ENCODE measurements at regions not wholly inside any gene's neighbourhood (a gene's known extent, or its start where the extent isn't known, plus 50 kb on each side); places are given as distances from the start of the nearest gene placed in this dataset.

- H3K27me3 Mint-ChIP-seq (ENCODE audit: insufficient read depth, low read depth), result no peaks in the 10 kb centered on the region
- TF ChIP-seq EZH2phosphoT487 (IDR thresholded peaks at IDR 0.05), result no peak
- TF ChIP-seq CTCF (IDR thresholded peaks at IDR 0.05), result no peak
- no peak for TF ChIP-seq EZH2 (IDR thresholded peaks at IDR 0.05)
Measured at GRCh38 chr3:102537123-102537522, 102.3 kb downstream of the ZPLD1 start.

DNA sequence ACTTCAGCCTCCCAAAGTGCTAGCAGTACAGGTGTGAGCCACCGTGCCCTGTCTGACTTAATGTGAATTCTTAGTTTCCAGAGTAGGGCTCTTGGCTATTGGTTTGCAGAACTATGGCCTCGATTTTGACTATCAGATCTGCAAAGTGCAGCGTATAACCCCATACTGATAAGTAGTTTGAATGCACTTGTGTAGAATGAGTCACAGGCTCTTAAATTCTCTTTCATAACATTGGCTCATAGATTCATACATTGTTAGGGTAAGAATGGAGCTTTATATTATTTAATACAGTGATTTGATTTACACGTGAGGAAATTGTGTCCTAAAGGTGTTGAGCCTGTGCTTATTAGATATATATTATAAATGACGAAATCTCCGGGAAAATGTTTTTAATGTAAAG is 109.9 kb downstream of the ZPLD1 start:
- no peak overlapping the region for H2AFZ ChIP-seq (replicated peaks)
- H3K9me3 Mint-ChIP-seq, result no peaks in the 10 kb centered on the region
- no peak for TF ChIP-seq CTCF (IDR thresholded peaks at IDR 0.05)
- no peak for TF ChIP-seq EZH2phosphoT487 (IDR thresholded peaks at IDR 0.05)
- DNase-seq (ENCODE audit: low spot score), result no peak
- no peaks in the 10 kb centered on the region for H3F3A ChIP-seq (ENCODE audit: low read depth)
- H3K4me3 Mint-ChIP-seq, result no peak overlapping the region
- no peak overlapping the region for H3K27ac Mint-ChIP-seq
- H3K4me1 ChIP-seq, result no peaks in the 10 kb centered on the region
- no peak overlapping the region for H3K4me3 ChIP-seq
- no peak overlapping the region for H3K4me2 ChIP-seq
- H3K27me3 Mint-ChIP-seq (ENCODE audit: insufficient read depth, low read depth), result no peaks in the 10 kb centered on the region
- no peaks in the 10 kb centered on the region for H3K36me3 ChIP-seq
- no peaks in the 10 kb centered on the region for H4K20me1 ChIP-seq (ENCODE audit: low read depth)
- no peak overlapping the region for H3K27ac ChIP-seq
- no peaks in the 10 kb centered on the region for H3K79me2 ChIP-seq (ENCODE audit: low read depth)
- no peaks in the 10 kb centered on the region for H3K4me1 Mint-ChIP-seq
- no peak overlapping the region for H3K9ac ChIP-seq
- H3K36me3 Mint-ChIP-seq, result no peaks in the 10 kb centered on the region
- H3K9me3 ChIP-seq (ENCODE audit: low read depth), result no peaks in the 10 kb centered on the region
- H3K27me3 ChIP-seq, result no peaks in the 10 kb centered on the region

More at GRCh38 chr3:102537123-102537522, 102.3 kb downstream of the ZPLD1 start:
- Histone ChIP-seq H2AFZ (replicated peaks) (peak overlapping the region; percentile 66), H3K27ac (no peak overlapping the region), H3K27me3 (no peaks in the 10 kb centered on the region), H3K4me3 (no peak overlapping the region), H3K79me2 (ENCODE audit: low read depth) (no peaks in the 10 kb centered on the region), H3K36me3 (no peaks in the 10 kb centered on the region), H3K9ac (no peak overlapping the region), H4K20me1 (ENCODE audit: low read depth) (no peaks in the 10 kb centered on the region), H3K9me3 (ENCODE audit: low read depth) (no peaks in the 10 kb centered on the region), H3F3A (ENCODE audit: low read depth) (no peaks in the 10 kb centered on the region), H3K4me1 (peaks cover 8% of the 10 kb centered on the region), H3K4me2 (no peak overlapping the region)
- DNase-seq (ENCODE audit: low spot score), result no peak
- Mint-ChIP-seq H3K9me3 (no peaks in the 10 kb centered on the region), H3K36me3 (no peaks in the 10 kb centered on the region), H3K27ac (no peak overlapping the region), H3K4me1 (no peaks in the 10 kb centered on the region), H3K4me3 (no peak overlapping the region)

- Histone ChIP-seq H3K4me3 (no peak overlapping the region), H3K27me3 (no peaks in the 10 kb centered on the region), H3F3A (ENCODE audit: low read depth) (no peaks in the 10 kb centered on the region), H3K79me2 (ENCODE audit: low read depth) (no peaks in the 10 kb centered on the region), H3K36me3 (no peaks in the 10 kb centered on the region), H3K27ac (no peak overlapping the region), H3K9ac (no peak overlapping the region), H4K20me1 (ENCODE audit: low read depth) (no peaks in the 10 kb centered on the region), H3K4me2 (no peak overlapping the region), H3K4me1 (no peaks in the 10 kb centered on the region), H2AFZ (replicated peaks) (no peak overlapping the region), H3K9me3 (ENCODE audit: low read depth) (no peaks in the 10 kb centered on the region)
- no peaks in the 10 kb centered on the region for H3K27me3 Mint-ChIP-seq (ENCODE audit: insufficient read depth, low read depth)
- no peaks in the 10 kb centered on the region for H3K36me3 Mint-ChIP-seq
- no peaks in the 10 kb centered on the region for H3K9me3 Mint-ChIP-seq
- H3K4me3 Mint-ChIP-seq, result no peak overlapping the region
- no peak for DNase-seq (ENCODE audit: low spot score)
- H3K4me1 Mint-ChIP-seq, result no peaks in the 10 kb centered on the region
- H3K27ac Mint-ChIP-seq, result no peak overlapping the region
- no peak for TF ChIP-seq CTCF (IDR thresholded peaks at IDR 0.05)
- no peak for TF ChIP-seq EZH2 (IDR thresholded peaks at IDR 0.05)
- no peak for TF ChIP-seq EZH2phosphoT487 (IDR thresholded peaks at IDR 0.05)
Measured at GRCh38 chr3:102545276-102545675, 110.5 kb downstream of the ZPLD1 start.

DNA sequence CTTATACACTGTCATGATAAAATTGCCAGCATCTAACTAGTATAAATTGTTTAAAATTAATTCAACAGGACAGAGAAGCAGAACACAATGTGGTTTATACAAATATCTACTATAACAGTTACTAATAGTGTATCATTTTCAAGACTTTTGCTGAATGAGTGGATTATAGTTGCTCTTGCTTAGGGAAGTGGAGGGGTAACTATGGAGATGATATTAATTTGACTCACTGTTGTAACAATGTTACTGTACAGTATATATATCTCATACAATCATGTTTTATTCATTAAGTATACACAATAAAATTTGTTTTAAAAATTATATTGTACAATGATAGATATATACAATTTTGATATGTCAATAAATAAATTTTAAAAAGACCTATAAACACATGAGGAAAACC is 119.1 kb downstream of the ZPLD1 start:
- Histone ChIP-seq H3F3A (ENCODE audit: low read depth) (no peaks in the 10 kb centered on the region), H3K36me3 (no peaks in the 10 kb centered on the region), H2AFZ (replicated peaks) (no peak overlapping the region), H3K79me2 (ENCODE audit: low read depth) (no peaks in the 10 kb centered on the region), H3K4me1 (no peaks in the 10 kb centered on the region), H4K20me1 (ENCODE audit: low read depth) (no peaks in the 10 kb centered on the region), H3K9me3 (ENCODE audit: low read depth) (no peaks in the 10 kb centered on the region), H3K4me2 (no peak overlapping the region), H3K27me3 (no peaks in the 10 kb centered on the region), H3K27ac (no peak overlapping the region), H3K9ac (no peak overlapping the region), H3K4me3 (no peak overlapping the region)
- TF ChIP-seq EZH2 (IDR thresholded peaks at IDR 0.05) (no peak), EZH2phosphoT487 (IDR thresholded peaks at IDR 0.05) (no peak), CTCF (IDR thresholded peaks at IDR 0.05) (no peak)
- Mint-ChIP-seq H3K9me3 (no peaks in the 10 kb centered on the region), H3K27ac (no peak overlapping the region), H3K36me3 (no peaks in the 10 kb centered on the region), H3K4me3 (no peak overlapping the region), H3K27me3 (ENCODE audit: insufficient read depth, low read depth) (no peaks in the 10 kb centered on the region), H3K4me1 (no peaks in the 10 kb centered on the region)
- DNase-seq (ENCODE audit: low spot score), result no peak

All from neural progenitor cell (in vitro differentiated cells).